Esophagus mucosa (tissue), 1 donor: ENCODE measurements at regions not wholly inside any gene's neighbourhood (a gene's known extent, or its start where the extent isn't known, plus 50 kb on each side); places are given as distances from the start of the nearest gene placed in this dataset.
A peak's percentile ranks its signal among the peaks of the same experiment; 100 is the strongest.
"Not testable (repeated sequence)": the region's sequence is repeated elsewhere in the genome, so short reads cannot be mapped to it uniquely, and the experiment has no call there.

ENCODE experiments used
- ATAC-seq: fragments of 200-7000 bp; cut with Tn5 transposase; one replicate; pipeline ENCODE4 v1.9.1; 2020
- donor health status: DM: yes; HTN: yes; CAD: no.

GRCh38 chr1:185396126-185396525, 79.1 kb upstream of the IVNS1ABP start:
- no peak for ATAC-seq

- peak; percentile 96 for ATAC-seq
Measured at GRCh38 chr1:185393815-185394214, 76.8 kb upstream of the IVNS1ABP start.

- peak; percentile 66 for ATAC-seq
Measured at GRCh38 chr1:185393205-185393604, 76.2 kb upstream of the IVNS1ABP start.

- no peak for ATAC-seq
Measured at GRCh38 chr1:185388815-185389214, 71.8 kb upstream of the IVNS1ABP start.

GRCh38 chr1:185388346-185388745, 71.3 kb upstream of the IVNS1ABP start:
- no peak for ATAC-seq

GRCh38 chr1:185385991-185386390, 68.9 kb upstream of the IVNS1ABP start:
- ATAC-seq: no peak

GRCh38 chr1:185383805-185384204, 66.8 kb upstream of the IVNS1ABP start:
- not testable (repeated sequence) for ATAC-seq

GRCh38 chr1:185377831-185378230, 60.8 kb upstream of the IVNS1ABP start:
- no peak for ATAC-seq

GRCh38 chr1:185376840-185377635, 60.0 kb upstream of the IVNS1ABP start:
- ATAC-seq: no peak

- ATAC-seq: no peak
Measured at GRCh38 chr1:185376288-185376687, 59.2 kb upstream of the IVNS1ABP start.

- peak; percentile 49 for ATAC-seq
Measured at GRCh38 chr1:185375583-185375982, 58.5 kb upstream of the IVNS1ABP start.

- ATAC-seq: peak; percentile 21
Measured at GRCh38 chr1:185373813-185374529, 56.9 kb upstream of the IVNS1ABP start.

GRCh38 chr1:185369786-185370185, 52.7 kb upstream of the IVNS1ABP start:
- ATAC-seq: peak; percentile 56

GRCh38 chr1:185368913-185369491, 52.0 kb upstream of the IVNS1ABP start:
- no peak for ATAC-seq

- ATAC-seq: no peak
Measured at GRCh38 chr1:185368313-185368855, 51.3 kb upstream of the IVNS1ABP start.

GRCh38 chr1:185367218-185367617, 50.2 kb upstream of the IVNS1ABP start:
- ATAC-seq: no peak
